H1 (cell line): ENCODE measurements at regions not wholly inside any gene's neighbourhood (a gene's known extent, or its start where the extent isn't known, plus 50 kb on each side); places are given as distances from the start of the nearest gene placed in this dataset.

Experiments used
- BACH1 ChIP-seq: IDR thresholded peaks from 2 replicates; pipeline ENCODE4 v1.6.1; 2012; ENCODE audit warnings: low read length, improper control_type of control experiment
- CEBPB ChIP-seq: IDR thresholded peaks from 2 replicates; pipeline ENCODE4 v1.6.1; 2012; ENCODE audit warnings: low read depth, low read length
- CHD1 ChIP-seq: IDR thresholded peaks from 2 replicates; pipeline ENCODE4 v1.6.1; 2012; ENCODE audit warnings: low read depth, low read length, improper control_type of control experiment
- HDAC2 ChIP-seq, 2 experiments: fragments of 300-600 bp in 1 of 2; sonication (generic) in 1 of 2; IDR thresholded peaks; 2 replicates each; pipeline ENCODE4 v1.6.1; 2011 to 2012; ENCODE audit warnings: low read depth in 2 of 2, low read length in 2 of 2, mild to moderate bottlenecking in 2 of 2, moderate library complexity in 2 of 2, borderline replicate concordance in 1 of 2, inconsistent platforms in 1 of 2
- KDM4A ChIP-seq: IDR thresholded peaks from one replicate; pipeline ENCODE4 v1.7.1; 2012; ENCODE audit warnings: low read depth, mild to moderate bottlenecking, moderate library complexity, low read length, inconsistent platforms; ENCODE audit not compliant: severe bottlenecking
- SIN3A ChIP-seq, 2 experiments: IDR thresholded peaks in 1 of 2; conservative IDR thresholded peaks in 1 of 2; 2 replicates each; pipeline ENCODE4 v1.6.1; 2011 to 2012; ENCODE audit warnings: low read length in 2 of 2, improper control_type of control experiment in 1 of 2, low read depth in 1 of 2, mild to moderate bottlenecking in 1 of 2
- SIX5 ChIP-seq: IDR thresholded peaks from 2 replicates; pipeline ENCODE4 v1.6.1; 2011; ENCODE audit warnings: mild to moderate bottlenecking, low read depth, low read length
- SP2 ChIP-seq: IDR thresholded peaks from 2 replicates; pipeline ENCODE4 v1.6.1; 2012; ENCODE audit warnings: mild to moderate bottlenecking, low read length, inconsistent platforms

GRCh38 chrY:19477959-19478358 lies 266.6 kb downstream of the KDM5D start (continued):
- no peak for TF ChIP-seq CEBPB
- no peak for TF ChIP-seq SIN3A (conservative IDR thresholded peaks at IDR 0.05 in 1 of 2, IDR thresholded peaks at IDR 0.05 in 1 of 2; ENCODE audit: low read depth in 1 of 2, low read length in 2 of 2)
- no peak for TF ChIP-seq KDM4A
- no peak for TF ChIP-seq CHD1
- TF ChIP-seq SP2, result no peak
- TF ChIP-seq BACH1, result no peak
- TF ChIP-seq HDAC2 (IDR thresholded peaks at IDR 0.05; ENCODE audit: borderline replicate concordance in 1 of 2, low read depth in 2 of 2, low read length in 2 of 2), result no peak
- no peak for TF ChIP-seq SIX5
